IMR-90 (cell line): ENCODE measurements at regions not wholly inside any gene's neighbourhood (a gene's known extent, or its start where the extent isn't known, plus 50 kb on each side); places are given as distances from the start of the nearest gene placed in this dataset.

Experiments used
- ATAC-seq: fragments of 200-7000 bp; cut with Tn5 transposase; 2 replicates; pipeline ENCODE4 v1.9.1; 2020; ENCODE audit warnings: low read depth, mild to moderate bottlenecking, moderate library complexity
- BruUV-seq: library from RNA; stranded (reverse); fragments of 400-500 nt; replicated peaks from 2 replicates; lab custom pipeline; 2021; lab: Mats Ljungman, UMichigan
- CTCF ChIA-PET: fragments of 300-600 bp; formaldehyde crosslinking; extraction: SDS; loops from one replicate; lab custom pipeline; 2021; ENCODE audit warnings: antibody characterized with exemption; lab: Yijun Ruan, JAX
- POLR2A ChIA-PET: fragments of 300-600 bp; sonication (Branson Sonifier 250); formaldehyde crosslinking; loops from one replicate; lab custom pipeline; 2022; ENCODE audit warnings: antibody characterized with exemption; ENCODE audit not compliant: unreplicated experiment; lab: Charles Lee
- DNase-seq: peaks from one replicate; pipeline ENCODE4 v3.0.0; 2013
- H2AFZ ChIP-seq: replicated peaks from 2 replicates; pipeline ENCODE3; 2013; ENCODE audit warnings: low read length, mild to moderate bottlenecking; ENCODE audit not compliant: poor library complexity
- H2AK5ac ChIP-seq: 2 replicates; pipeline ENCODE4 v1.6.1; 2013; ENCODE audit warnings: low read depth, low read length, inconsistent platforms
- H2AK9ac ChIP-seq: replicated peaks from 2 replicates; pipeline ENCODE3; 2013; ENCODE audit warnings: mild to moderate bottlenecking, low read depth, low read length, moderate library complexity; ENCODE audit not compliant: poor library complexity
- H2BK120ac ChIP-seq: 2 replicates; pipeline ENCODE4 v1.6.1; 2013; ENCODE audit warnings: low read depth, low read length, inconsistent platforms
- H2BK15ac ChIP-seq: 3 replicates; pipeline ENCODE4 v1.6.1; 2013; ENCODE audit warnings: low read depth, low read length, inconsistent platforms
- H2BK20ac ChIP-seq: 2 replicates; pipeline ENCODE4 v1.6.1; 2013; ENCODE audit warnings: low read depth, mild to moderate bottlenecking, inconsistent platforms, low read length, moderate library complexity
- H2BK5ac ChIP-seq: 2 replicates; pipeline ENCODE4 v1.6.1; 2013; ENCODE audit warnings: mild to moderate bottlenecking, low read depth, low read length, inconsistent platforms; ENCODE audit not compliant: poor library complexity, severe bottlenecking
- H3K14ac ChIP-seq: replicated peaks from 2 replicates; pipeline ENCODE4 v1.6.1; 2013; ENCODE audit warnings: low read depth, low read length, inconsistent platforms
- H3K18ac ChIP-seq: 2 replicates; pipeline ENCODE4 v1.6.1; 2013; ENCODE audit warnings: low read depth, low read length, control low read depth
- H3K23ac ChIP-seq: 2 replicates; pipeline ENCODE4 v1.6.1; 2013; ENCODE audit warnings: low read depth, low read length, inconsistent platforms
- H3K27ac ChIP-seq: 2 replicates; pipeline ENCODE4 v1.5.1; 2013; ENCODE audit warnings: mild to moderate bottlenecking, control low read depth, low read length; ENCODE audit not compliant: insufficient read depth
- H3K27me3 ChIP-seq: 2 replicates; pipeline ENCODE4 v1.6.1; 2013; ENCODE audit warnings: low read length; ENCODE audit not compliant: control insufficient read depth, insufficient read depth
- H3K36me3 ChIP-seq: 2 replicates; pipeline ENCODE4 v1.6.1; 2013; ENCODE audit warnings: low read length, mixed read lengths; ENCODE audit not compliant: control insufficient read depth, insufficient read depth
- H3K4ac ChIP-seq: 2 replicates; pipeline ENCODE4 v1.6.1; 2013; ENCODE audit warnings: low read depth, low read length, inconsistent platforms
- H3K4me1 ChIP-seq: 2 replicates; pipeline ENCODE4 v1.6.1; 2013; ENCODE audit warnings: low read length, mixed read lengths; ENCODE audit not compliant: control insufficient read depth, insufficient read depth
- H3K4me2 ChIP-seq: 2 replicates; pipeline ENCODE4 v1.6.1; 2013; ENCODE audit warnings: low read depth, mild to moderate bottlenecking, control low read depth, low read length, moderate library complexity
- H3K4me3 ChIP-seq: 2 replicates; pipeline ENCODE4 v1.5.1; 2013; ENCODE audit warnings: low read depth, mild to moderate bottlenecking, control low read depth, low read length, moderate library complexity; ENCODE audit not compliant: insufficient read depth
- H3K56ac ChIP-seq: 2 replicates; pipeline ENCODE4 v1.6.1; 2013; ENCODE audit warnings: low read length, inconsistent platforms; ENCODE audit not compliant: insufficient read depth; ENCODE audit errors: extremely low read depth
- H3K79me1 ChIP-seq, 2 experiments: 2 replicates each; pipeline ENCODE4 v1.6.1; 2013; ENCODE audit warnings: low read length in 2 of 2, inconsistent platforms in 1 of 2, low read depth in 1 of 2
- H3K9ac ChIP-seq: 2 replicates; pipeline ENCODE4 v1.6.1; 2013; ENCODE audit warnings: low read depth, low read length, control low read depth
- H3K9me1 ChIP-seq: 2 replicates; pipeline ENCODE4 v1.6.1; 2013; ENCODE audit warnings: low read length, inconsistent platforms; ENCODE audit not compliant: insufficient read depth
- H3K9me3 ChIP-seq: 2 replicates; pipeline ENCODE4 v1.6.1; 2013; ENCODE audit warnings: low read length; ENCODE audit not compliant: control insufficient read depth, insufficient read depth
- H4K20me1 ChIP-seq: 2 replicates; pipeline ENCODE4 v1.6.1; 2013; ENCODE audit warnings: low read length, inconsistent platforms; ENCODE audit not compliant: insufficient read depth
- H4K5ac ChIP-seq: 2 replicates; pipeline ENCODE4 v1.6.1; 2013; ENCODE audit warnings: mild to moderate bottlenecking, low read depth, low read length, control low read depth
- H4K8ac ChIP-seq, 2 experiments: 2 replicates each; pipeline ENCODE4 v1.6.1; 2013; ENCODE audit warnings: low read depth in 2 of 2, low read length in 2 of 2, control low read depth in 1 of 2, inconsistent platforms in 1 of 2
- H4K91ac ChIP-seq: 2 replicates; pipeline ENCODE4 v1.6.1; 2013; ENCODE audit warnings: low read depth, low read length, inconsistent platforms; ENCODE audit not compliant: insufficient read depth
- BHLHE40 ChIP-seq: fragments of 150-350 bp; IDR thresholded peaks from 2 replicates; pipeline ENCODE4 v1.6.1; 2016; ENCODE audit warnings: mild to moderate bottlenecking, low read depth, low read length
- CEBPB ChIP-seq: IDR thresholded peaks from 2 replicates; pipeline ENCODE4 v1.6.1; 2012; ENCODE audit warnings: low read depth, low read length, improper control_type of control experiment
- FOS ChIP-seq: fragments of 150-350 bp; IDR thresholded peaks from 2 replicates; pipeline ENCODE4 v1.6.1; 2016; ENCODE audit warnings: low read depth, low read length
- MAFK ChIP-seq: IDR thresholded peaks from 2 replicates; pipeline ENCODE4 v1.6.1; 2012; ENCODE audit warnings: low read depth, low read length, improper control_type of control experiment
- MAZ ChIP-seq: IDR thresholded peaks from 2 replicates; pipeline ENCODE4 v1.6.1; 2012; ENCODE audit warnings: low read depth, mild to moderate bottlenecking, low read length, improper control_type of control experiment, moderate library complexity, borderline replicate concordance
- NFE2L2 ChIP-seq: fragments of 150-350 bp; IDR thresholded peaks from 2 replicates; pipeline ENCODE4 v1.6.1; 2016; ENCODE audit warnings: low read depth, mild to moderate bottlenecking, low read length
- RCOR1 ChIP-seq: IDR thresholded peaks from 2 replicates; pipeline ENCODE4 v1.6.1; 2012; ENCODE audit warnings: mild to moderate bottlenecking, low read length, improper control_type of control experiment; ENCODE audit not compliant: insufficient replicate concordance
- SMC3 ChIP-seq: fragments of 150-350 bp; IDR thresholded peaks from 2 replicates; pipeline ENCODE4 v1.6.1; 2016; ENCODE audit warnings: low read depth, mild to moderate bottlenecking, antibody characterized with exemption, low read length, moderate library complexity
- WGBS, 2 experiments: methylation state at CpG; one replicate each; pipeline versions ENCODE4 v1.1.5 to v1.1.7; 2013; ENCODE audit warnings: missing lambda C conversion rate in 2 of 2; ENCODE audit not compliant: insufficient read length in 1 of 2; ENCODE audit errors: extremely low coverage in 2 of 2; 5-methylcytosine and 5-hydroxymethylcytosine counted together
- dilution Hi-C: fragments of 300-500 bp; cut with HindIII; formaldehyde crosslinking; loops from one replicate; pipeline ENCODE4 v1.14.3; 2018; ENCODE audit warnings: low sequenced_read_pairs; ENCODE audit not compliant: unreplicated experiment
- in situ Hi-C: fragments of 300-500 bp; cut with MboI; formaldehyde crosslinking; loops from 3 replicates; pipeline ENCODE4 v1.14.3; 2019; ENCODE audit warnings: low sequenced_read_pairs, inconsistent platforms, mixed read lengths
- intact Hi-C: fragments of 100-400 bp; cut with micrococcal nuclease; formaldehyde crosslinking; loops from 2 replicates; pipeline ENCODE4 v1.10.0; 2022

- Histone ChIP-seq H2AK9ac (no peak overlapping the region), H3K27ac (no peak overlapping the region), H2BK20ac (no peak overlapping the region), H4K20me1 (no peaks in the 10 kb centered on the region), H4K91ac (no peak overlapping the region), H3K9me1 (no peaks in the 10 kb centered on the region), H2BK5ac (no peak overlapping the region), H3K79me1 (no peaks in the 10 kb centered on the region), H3K9me3 (peaks cover 5% of the 10 kb centered on the region; the same call in 1 of the 2 replicates), H3K36me3 (no peaks in the 10 kb centered on the region), H3K18ac (no peak overlapping the region), H2BK15ac (no peak overlapping the region), H3K9ac (no peak overlapping the region), H3K27me3 (no peaks in the 10 kb centered on the region), H3K4ac (no peak overlapping the region), H3K4me1 (no peaks in the 10 kb centered on the region), H2BK120ac (no peak overlapping the region), H2AK5ac (no peak overlapping the region), H3K23ac (no peak overlapping the region), H3K56ac (no peak overlapping the region), H2AFZ (no peak overlapping the region), H3K4me3 (no peak overlapping the region), H4K5ac (no peak overlapping the region), H4K8ac (no peak overlapping the region), H3K4me2 (no peak overlapping the region), H3K14ac (no peak overlapping the region)
- dilution Hi-C loops (no loop called here), intact Hi-C loops (no loop called here), in situ Hi-C loops (no loop called here)
- WGBS, 2 experiments, result 77% methylated on average over 9 of the region's 11 CpGs; no CpG with 5 or more reads in 1 of the 2 experiments
- CTCF ChIA-PET, result no interaction called here
- no TSS peak for BruUV-seq
- ATAC-seq, result no peak
- POLR2A ChIA-PET, result no interaction called here
- no peak for DNase-seq
- TF ChIP-seq SMC3 (no peak), RCOR1 (no peak), FOS (no peak), MAZ (no peak), CEBPB (no peak), NFE2L2 (no peak), BHLHE40 (no peak), MAFK (no peak)
Measured at GRCh38 chr5:75831561-75831960, 114.3 kb upstream of the POC5 start.
